NT2/D1 (cell line): ENCODE measurements at regions not wholly inside any gene's neighbourhood (a gene's known extent, or its start where the extent isn't known, plus 50 kb on each side); places are given as distances from the start of the nearest gene placed in this dataset.

Source experiments
- YY1 ChIP-seq: IDR thresholded peaks from 2 replicates; pipeline ENCODE4 v1.6.1; 2011; ENCODE audit not compliant: insufficient read length, insufficient read depth
- ZNF274 ChIP-seq: IDR thresholded peaks from 2 replicates; pipeline ENCODE4 v1.6.1; 2011; ENCODE audit warnings: mild to moderate bottlenecking, low read depth, low read length

- TF ChIP-seq ZNF274 (no peak), YY1 (no peak)
These were observed 101.4 kb upstream of the ATP8B1 start for GRCh38 chr18:57904535-57904934.
